Right kidney (tissue), 1 donor: ENCODE measurements at regions not wholly inside any gene's neighbourhood (a gene's known extent, or its start where the extent isn't known, plus 50 kb on each side); places are given as distances from the start of the nearest gene placed in this dataset.
"Not testable (repeated sequence)": the region's sequence is repeated elsewhere in the genome, so short reads cannot be mapped to it uniquely, and the experiment has no call there.

Experiments used
- DNase-seq: peaks from one replicate; pipeline ENCODE4 v3.0.0-alpha.2; 2016

- no peak for DNase-seq
Observed at GRCh38 chr14:59123975-59124374, 64.5 kb upstream of the DAAM1 start.

GRCh38 chr14:59125156-59125555 is 63.3 kb upstream of the DAAM1 start:
- no peak for DNase-seq

GRCh38 chr14:59126714-59127436 is 61.6 kb upstream of the DAAM1 start:
- peak; percentile 45 for DNase-seq

GRCh38 chr14:59127437-59127732 is 61.1 kb upstream of the DAAM1 start:
- DNase-seq = no peak

GRCh38 chr14:59130462-59130861 is 58.0 kb upstream of the DAAM1 start:
- DNase-seq = no peak

GRCh38 chr14:59131938-59132795 is 56.3 kb upstream of the DAAM1 start:
- DNase-seq = no peak

GRCh38 chr14:59132796-59133494 is 55.5 kb upstream of the DAAM1 start:
- DNase-seq = peak; percentile 22

- no peak for DNase-seq
Observed at GRCh38 chr14:59133709-59134108, 54.8 kb upstream of the DAAM1 start.

- DNase-seq = no peak
Observed at GRCh38 chr14:59134307-59134706, 54.2 kb upstream of the DAAM1 start.

- DNase-seq = no peak
Observed at GRCh38 chr14:59137256-59137655, 51.2 kb upstream of the DAAM1 start.

GRCh38 chr14:59138576-59138975 is 49.9 kb upstream of the DAAM1 start:
- not testable (repeated sequence) for DNase-seq
